ENCODE measurements at regions not wholly inside any gene's neighbourhood (a gene's known extent, or its start where the extent isn't known, plus 50 kb on each side); places are given as distances from the start of the nearest gene placed in this dataset.

DNA sequence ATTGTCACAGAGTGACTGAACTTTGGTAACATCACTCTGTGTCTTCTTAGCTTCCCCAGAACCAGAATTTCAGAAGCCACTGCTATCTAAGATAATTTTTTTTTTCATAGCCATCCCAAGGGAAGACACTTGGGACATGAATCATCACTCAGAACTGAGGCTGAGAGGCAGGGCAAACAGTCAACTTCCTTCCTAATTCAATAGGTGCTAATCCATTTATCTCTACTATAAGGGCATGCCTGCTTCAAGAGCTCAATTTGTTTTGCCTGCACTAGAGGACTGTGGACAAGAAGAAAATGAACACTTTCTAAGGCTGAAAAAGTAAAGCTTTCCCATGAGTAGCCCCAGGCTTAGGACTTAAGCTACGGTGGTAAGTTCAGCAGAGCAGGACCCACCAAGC lies 56.7 kb upstream of the MYRIP start:
- Histone ChIP-seq H3K4me2 (ENCODE audit: low read length, poor library complexity, severe bottlenecking) (no peak overlapping the region), H3K9ac (ENCODE audit: low read length) (no peak overlapping the region)
- WGBS, result 67% methylated on average over 1 of the region's 1 CpG

DNA sequence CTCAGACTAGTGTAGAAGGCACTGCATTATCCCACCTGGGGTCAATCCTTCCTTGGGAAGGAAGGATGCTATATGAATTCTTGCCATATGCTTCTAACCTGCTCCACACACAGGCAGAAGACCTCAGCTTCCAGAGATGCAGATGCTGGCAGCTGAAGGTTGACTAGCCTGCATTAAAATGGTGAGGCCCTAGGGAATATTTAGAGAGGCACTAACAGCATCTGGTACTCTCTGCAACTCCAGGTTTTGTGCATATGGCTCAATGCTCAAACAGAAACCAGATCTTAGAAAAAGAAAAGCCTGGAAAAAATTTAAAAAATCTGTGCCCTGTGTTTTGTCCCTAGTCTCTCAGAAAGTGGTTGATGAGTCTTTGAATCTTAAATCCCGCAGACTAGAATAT lies 56.0 kb upstream of the MYRIP start:
- Histone ChIP-seq H3K4me1 (ENCODE audit: control insufficient read depth, insufficient read depth, low read depth, low read length) (peaks cover 1% of the 10 kb centered on the region), H3K14ac (ENCODE audit: low read length in 2 of 2) (no peak overlapping the region), H2BK5ac (ENCODE audit: low read depth, low read length, poor library complexity, severe bottlenecking) (no peak overlapping the region), H3K23ac (ENCODE audit: low read length in 2 of 2) (no peak overlapping the region), H3K27ac (ENCODE audit: low read length, poor library complexity, severe bottlenecking) (no peak overlapping the region), H4K8ac (ENCODE audit: low read length) (no peak overlapping the region), H2AK5ac (ENCODE audit: low read length, severe bottlenecking) (no peak overlapping the region), H3K4me3 (ENCODE audit: insufficient read depth in 1 of 2, low read depth in 1 of 2, low read length in 2 of 2) (no peak overlapping the region), H3K79me1 (replicated peaks; ENCODE audit: low read length, poor library complexity, severe bottlenecking) (no peaks in the 10 kb centered on the region), H3K4ac (ENCODE audit: low read depth in 1 of 2, low read length in 2 of 2) (no peak overlapping the region), H3K18ac (ENCODE audit: low read depth in 1 of 2, low read length in 2 of 2) (no peak overlapping the region), H4K91ac (ENCODE audit: low read length) (no peak overlapping the region), H2AFZ (ENCODE audit: low read depth, low read length) (no peak overlapping the region), H3K9me3 (ENCODE audit: control insufficient read depth, low read length) (no peaks in the 10 kb centered on the region), H3K4me2 (ENCODE audit: low read length, poor library complexity, severe bottlenecking) (no peak overlapping the region), H3K36me3 (ENCODE audit: control insufficient read depth in 1 of 2, insufficient read depth in 2 of 2, low read depth in 1 of 2, low read length in 2 of 2) (no peaks in the 10 kb centered on the region), H3K27me3 (ENCODE audit: control insufficient read depth in 1 of 2, insufficient read depth in 1 of 2, low read length in 2 of 2) (no peaks in the 10 kb centered on the region), H2BK12ac (ENCODE audit: low read length in 2 of 2) (no peak overlapping the region), H3K9ac (ENCODE audit: low read length) (no peak overlapping the region), H2BK15ac (ENCODE audit: low read depth, poor library complexity, severe bottlenecking) (no peak overlapping the region), H2BK120ac (ENCODE audit: low read depth, low read length) (no peak overlapping the region)
- no peak for DNase-seq
- no CpG with 5 or more reads among the region's 1 CpG for WGBS

More for the DNA sequence above, 56.7 kb upstream of the MYRIP start:
- Histone ChIP-seq H3K79me1 (replicated peaks; ENCODE audit: low read length, poor library complexity, severe bottlenecking) (no peaks in the 10 kb centered on the region), H4K91ac (ENCODE audit: low read length) (no peak overlapping the region), H2BK15ac (ENCODE audit: low read depth, poor library complexity, severe bottlenecking) (no peak overlapping the region), H3K27me3 (ENCODE audit: control insufficient read depth in 1 of 2, insufficient read depth in 1 of 2, low read length in 2 of 2) (no peaks in the 10 kb centered on the region), H2AK5ac (ENCODE audit: low read length, severe bottlenecking) (no peak overlapping the region), H2BK12ac (ENCODE audit: low read length in 2 of 2) (no peak overlapping the region), H3K4ac (ENCODE audit: low read depth in 1 of 2, low read length in 2 of 2) (no peak overlapping the region), H3K18ac (ENCODE audit: low read depth in 1 of 2, low read length in 2 of 2) (no peak overlapping the region), H4K8ac (ENCODE audit: low read length) (no peak overlapping the region), H3K36me3 (ENCODE audit: control insufficient read depth in 1 of 2, insufficient read depth in 2 of 2, low read depth in 1 of 2, low read length in 2 of 2) (no peaks in the 10 kb centered on the region), H3K4me3 (ENCODE audit: insufficient read depth in 1 of 2, low read depth in 1 of 2, low read length in 2 of 2) (no peak overlapping the region), H3K14ac (ENCODE audit: low read length in 2 of 2) (no peak overlapping the region), H3K4me1 (ENCODE audit: control insufficient read depth, insufficient read depth, low read depth, low read length) (peaks cover 1% of the 10 kb centered on the region), H3K9me3 (ENCODE audit: control insufficient read depth, low read length) (no peaks in the 10 kb centered on the region), H3K27ac (ENCODE audit: low read length, poor library complexity, severe bottlenecking) (no peak overlapping the region), H2AFZ (ENCODE audit: low read depth, low read length) (no peak overlapping the region), H3K23ac (ENCODE audit: low read length in 2 of 2) (no peak overlapping the region), H2BK5ac (ENCODE audit: low read depth, low read length, poor library complexity, severe bottlenecking) (no peak overlapping the region), H2BK120ac (ENCODE audit: low read depth, low read length) (no peak overlapping the region)
- no peak for DNase-seq

DNA sequence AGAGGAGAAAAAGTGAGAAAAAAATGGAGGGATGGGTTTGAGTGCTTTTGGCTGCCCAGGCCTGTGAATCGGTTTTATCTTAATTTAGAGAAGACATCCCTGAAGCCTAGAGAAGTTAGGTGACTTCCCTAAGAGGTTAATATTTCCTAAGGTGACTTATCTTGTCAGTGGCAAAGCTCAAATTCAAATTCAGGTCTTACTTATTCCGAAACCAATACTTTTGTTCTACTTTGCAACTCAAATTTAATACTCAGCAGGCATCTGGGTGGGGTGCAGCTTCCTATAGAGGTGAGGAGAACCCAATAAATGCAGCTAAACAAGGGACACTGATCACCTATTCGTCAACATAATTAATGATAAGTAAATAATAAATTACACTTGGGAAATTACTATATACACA lies 54.9 kb upstream of the MYRIP start:
- Histone ChIP-seq H3K23ac (ENCODE audit: low read length in 2 of 2) (no peak overlapping the region), H3K4me3 (ENCODE audit: insufficient read depth in 1 of 2, low read depth in 1 of 2, low read length in 2 of 2) (no peak overlapping the region), H2BK120ac (ENCODE audit: low read depth, low read length) (no peak overlapping the region), H3K14ac (ENCODE audit: low read length in 2 of 2) (no peak overlapping the region), H2BK5ac (ENCODE audit: low read depth, low read length, poor library complexity, severe bottlenecking) (no peak overlapping the region), H2AK5ac (ENCODE audit: low read length, severe bottlenecking) (no peak overlapping the region), H3K4ac (ENCODE audit: low read depth in 1 of 2, low read length in 2 of 2) (no peak overlapping the region), H3K36me3 (ENCODE audit: control insufficient read depth in 1 of 2, insufficient read depth in 2 of 2, low read depth in 1 of 2, low read length in 2 of 2) (no peaks in the 10 kb centered on the region), H2BK12ac (ENCODE audit: low read length in 2 of 2) (no peak overlapping the region), H3K9ac (ENCODE audit: low read length) (no peak overlapping the region), H3K79me1 (replicated peaks; ENCODE audit: low read length, poor library complexity, severe bottlenecking) (no peaks in the 10 kb centered on the region), H3K18ac (ENCODE audit: low read depth in 1 of 2, low read length in 2 of 2) (no peak overlapping the region), H4K8ac (ENCODE audit: low read length) (no peak overlapping the region), H4K91ac (ENCODE audit: low read length) (no peak overlapping the region), H2AFZ (ENCODE audit: low read depth, low read length) (no peak overlapping the region), H3K4me2 (ENCODE audit: low read length, poor library complexity, severe bottlenecking) (no peak overlapping the region), H3K27me3 (ENCODE audit: control insufficient read depth in 1 of 2, insufficient read depth in 1 of 2, low read length in 2 of 2) (no peaks in the 10 kb centered on the region), H3K27ac (ENCODE audit: low read length, poor library complexity, severe bottlenecking) (no peak overlapping the region), H3K4me1 (ENCODE audit: control insufficient read depth, insufficient read depth, low read depth, low read length) (peaks cover 1% of the 10 kb centered on the region), H3K9me3 (ENCODE audit: control insufficient read depth, low read length) (no peaks in the 10 kb centered on the region), H2BK15ac (ENCODE audit: low read depth, poor library complexity, severe bottlenecking) (no peak overlapping the region)
- WGBS, result 78% methylated on average over 1 of the region's 3 CpGs
- DNase-seq, result no peak

DNA sequence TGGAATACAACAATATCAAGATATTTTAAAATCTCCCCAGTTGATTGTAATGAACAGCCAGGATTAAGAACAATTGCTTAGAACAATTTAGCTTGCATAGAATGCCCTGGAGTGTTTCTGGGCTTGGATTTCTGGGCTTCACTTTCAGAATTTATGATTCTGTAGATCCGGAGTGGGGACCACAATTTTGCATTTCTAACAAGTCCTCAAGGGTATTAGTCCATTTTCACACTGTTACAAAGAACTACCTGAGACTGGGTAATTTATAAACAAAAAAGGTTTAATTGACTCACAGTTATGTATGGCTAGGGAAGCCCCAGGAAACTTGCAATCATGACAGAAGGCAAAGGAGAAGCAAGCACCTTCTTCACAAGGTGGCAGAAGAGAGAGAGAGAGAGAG lies 54.3 kb upstream of the MYRIP start:
- Histone ChIP-seq H3K18ac (ENCODE audit: low read depth in 1 of 2, low read length in 2 of 2) (no peak overlapping the region), H3K9ac (ENCODE audit: low read length) (no peak overlapping the region), H3K27me3 (ENCODE audit: control insufficient read depth in 1 of 2, insufficient read depth in 1 of 2, low read length in 2 of 2) (no peaks in the 10 kb centered on the region), H2BK12ac (ENCODE audit: low read length in 2 of 2) (no peak overlapping the region), H3K79me1 (replicated peaks; ENCODE audit: low read length, poor library complexity, severe bottlenecking) (no peaks in the 10 kb centered on the region), H2AFZ (ENCODE audit: low read depth, low read length) (no peak overlapping the region), H4K8ac (ENCODE audit: low read length) (no peak overlapping the region), H3K36me3 (ENCODE audit: control insufficient read depth in 1 of 2, insufficient read depth in 2 of 2, low read depth in 1 of 2, low read length in 2 of 2) (no peaks in the 10 kb centered on the region), H3K23ac (ENCODE audit: low read length in 2 of 2) (no peak overlapping the region), H2AK5ac (ENCODE audit: low read length, severe bottlenecking) (no peak overlapping the region), H3K4me3 (ENCODE audit: insufficient read depth in 1 of 2, low read depth in 1 of 2, low read length in 2 of 2) (no peak overlapping the region), H2BK15ac (ENCODE audit: low read depth, poor library complexity, severe bottlenecking) (no peak overlapping the region), H2BK120ac (ENCODE audit: low read depth, low read length) (no peak overlapping the region), H2BK5ac (ENCODE audit: low read depth, low read length, poor library complexity, severe bottlenecking) (no peak overlapping the region), H4K91ac (ENCODE audit: low read length) (no peak overlapping the region), H3K9me3 (ENCODE audit: control insufficient read depth, low read length) (no peaks in the 10 kb centered on the region), H3K27ac (ENCODE audit: low read length, poor library complexity, severe bottlenecking) (no peak overlapping the region), H3K14ac (ENCODE audit: low read length in 2 of 2) (no peak overlapping the region), H3K4me2 (ENCODE audit: low read length, poor library complexity, severe bottlenecking) (no peak overlapping the region), H3K4me1 (ENCODE audit: control insufficient read depth, insufficient read depth, low read depth, low read length) (peaks cover 1% of the 10 kb centered on the region), H3K4ac (ENCODE audit: low read depth in 1 of 2, low read length in 2 of 2) (no peak overlapping the region)
- WGBS, result no CpG with 5 or more reads among the region's 1 CpG
- no peak for DNase-seq
